Psoas muscle (tissue), 7 donors: ENCODE measurements at regions not wholly inside any gene's neighbourhood (a gene's known extent, or its start where the extent isn't known, plus 50 kb on each side); places are given as distances from the start of the nearest gene placed in this dataset.

ENCODE experiments used
- ATAC-seq, 4 donors: fragments of 200-7000 bp; cut with Tn5 transposase; one replicate each; pipeline ENCODE4 v1.9.1; 2020; ENCODE audit warnings: moderate library complexity in 3 of 4, mild to moderate bottlenecking in 2 of 4
- DNase-seq, 2 donors: peaks; one replicate each; pipeline ENCODE4 v3.0.0-alpha.2; 2020
- H3K27ac ChIP-seq: fragments of 200-600 bp; one replicate; pipeline ENCODE4 v1.8.0; 2022
- H3K27me3 ChIP-seq, 3 donors: fragments of 200-600 bp in 1 of 3; one replicate each; pipeline versions ENCODE4 v1.6.1 to v1.8.0; 2013 to 2022; ENCODE audit warnings: low read length in 2 of 3, mild to moderate bottlenecking in 2 of 3, moderate library complexity in 1 of 3; ENCODE audit not compliant: insufficient read depth in 3 of 3
- H3K36me3 ChIP-seq, 2 donors: fragments of 200-600 bp in 1 of 2; one replicate each; pipeline versions ENCODE4 v1.6.1 to v1.8.0; 2013 to 2022; ENCODE audit warnings: low read depth in 1 of 2, mild to moderate bottlenecking in 1 of 2, moderate library complexity in 1 of 2; ENCODE audit not compliant: insufficient read depth in 1 of 2
- H3K4me1 ChIP-seq: fragments of 200-600 bp; one replicate; pipeline ENCODE4 v1.8.0; 2022
- H3K4me3 ChIP-seq: fragments of 200-600 bp; one replicate; pipeline ENCODE4 v1.8.0; 2022; ENCODE audit warnings: mild to moderate bottlenecking
- H3K9me3 ChIP-seq: fragments of 200-600 bp; one replicate; pipeline ENCODE4 v1.8.0; 2022
- WGBS, 3 donors: extraction: QIAGEN DNeasy Blood & Tissue Kit; methylation state at CpG; one replicate each; pipeline versions ENCODE4 v1.1.6 to v1.1.7; 2013; 5-methylcytosine and 5-hydroxymethylcytosine counted together
- intact Hi-C, 2 donors: fragments of 100-400 bp; cut with DNase I; formaldehyde crosslinking; loops; one replicate each; pipeline versions ENCODE4 v1.11.0 to v1.14.2; 2022
- TF ChIP-seq, protein P1 (sequence below): fragments of 200-600 bp; IDR thresholded peaks from one replicate; pipeline ENCODE4 v1.8.0; 2022; ENCODE audit warnings: antibody characterized with exemption
- donor health status: healthy with polysubstance abuse.
- donor health status: DM: no; HTN: no; CAD: no; lungs with moderate emphysema.
- donor health status: Bipolar disorder and iron deficiency.
- donor health status: healthy.
- donor health status: DM: yes; HTN: yes; CAD: no.
- donor health status: DM: no; HTN: no; CAD: no.
- donor health status: DM: yes; HTN: yes; CAD: no.

DNA sequence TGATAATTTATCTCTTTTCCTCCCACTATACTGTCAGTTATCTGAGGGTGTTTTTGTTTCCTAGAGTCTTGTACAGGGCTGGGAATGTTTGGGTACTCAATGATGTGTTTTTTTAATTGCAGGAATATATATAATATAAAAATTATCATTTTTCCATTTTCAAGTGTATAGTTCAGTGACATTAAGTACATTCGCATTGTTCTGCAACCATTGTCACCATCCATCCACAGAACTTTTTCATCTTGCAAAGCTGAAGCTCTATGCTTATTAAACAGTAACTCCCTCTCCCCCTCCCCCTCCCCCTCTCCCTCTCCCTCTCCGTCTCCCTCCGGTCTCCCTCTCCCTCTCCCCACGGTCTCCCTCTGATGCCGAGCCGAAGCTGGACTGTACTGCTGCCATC, 93.0 kb upstream of the MANSC4 start:
- intact Hi-C loops: no loop called here
- TF ChIP-seq, protein P1, sequence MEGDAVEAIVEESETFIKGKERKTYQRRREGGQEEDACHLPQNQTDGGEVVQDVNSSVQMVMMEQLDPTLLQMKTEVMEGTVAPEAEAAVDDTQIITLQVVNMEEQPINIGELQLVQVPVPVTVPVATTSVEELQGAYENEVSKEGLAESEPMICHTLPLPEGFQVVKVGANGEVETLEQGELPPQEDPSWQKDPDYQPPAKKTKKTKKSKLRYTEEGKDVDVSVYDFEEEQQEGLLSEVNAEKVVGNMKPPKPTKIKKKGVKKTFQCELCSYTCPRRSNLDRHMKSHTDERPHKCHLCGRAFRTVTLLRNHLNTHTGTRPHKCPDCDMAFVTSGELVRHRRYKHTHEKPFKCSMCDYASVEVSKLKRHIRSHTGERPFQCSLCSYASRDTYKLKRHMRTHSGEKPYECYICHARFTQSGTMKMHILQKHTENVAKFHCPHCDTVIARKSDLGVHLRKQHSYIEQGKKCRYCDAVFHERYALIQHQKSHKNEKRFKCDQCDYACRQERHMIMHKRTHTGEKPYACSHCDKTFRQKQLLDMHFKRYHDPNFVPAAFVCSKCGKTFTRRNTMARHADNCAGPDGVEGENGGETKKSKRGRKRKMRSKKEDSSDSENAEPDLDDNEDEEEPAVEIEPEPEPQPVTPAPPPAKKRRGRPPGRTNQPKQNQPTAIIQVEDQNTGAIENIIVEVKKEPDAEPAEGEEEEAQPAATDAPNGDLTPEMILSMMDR: no peak
- Histone ChIP-seq H3K27ac (no peak overlapping the region), H3K9me3 (no peaks in the 10 kb centered on the region), H3K27me3 (no peaks in the 10 kb centered on the region), H3K4me1 (no peaks in the 10 kb centered on the region), H3K36me3 (no peaks in the 10 kb centered on the region), H3K4me3 (no peak overlapping the region)
- no peak for DNase-seq
- 97 to 99% (median 98%) methylated on average over 4 to 6 of the region's 6 CpGs for WGBS, 3 donors
- no peak for ATAC-seq

DNA sequence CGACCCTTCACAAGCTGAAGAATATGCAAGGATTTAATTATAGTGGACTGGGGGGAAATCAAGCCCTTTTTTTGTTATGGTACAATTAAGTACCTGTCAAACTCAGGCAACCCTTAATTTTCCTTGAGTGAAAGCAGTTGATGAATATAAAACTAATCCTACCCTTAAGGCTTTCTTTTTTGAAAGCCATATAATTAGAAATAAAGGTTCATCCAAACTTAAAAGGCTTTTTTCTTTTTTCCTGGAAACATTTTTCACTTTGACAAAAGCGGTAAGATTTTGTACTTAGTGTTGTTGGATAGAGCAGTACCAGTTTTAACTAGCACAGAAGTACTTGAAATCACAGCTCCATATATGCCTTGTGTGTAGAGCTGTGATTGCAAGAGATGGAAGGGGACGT, 91.9 kb upstream of the MANSC4 start:
- no peak for DNase-seq
- Histone ChIP-seq H3K4me1 (no peaks in the 10 kb centered on the region), H3K4me3 (no peak overlapping the region), H3K9me3 (no peaks in the 10 kb centered on the region), H3K36me3 (no peaks in the 10 kb centered on the region), H3K27me3 (no peaks in the 10 kb centered on the region), H3K27ac (no peak overlapping the region)
- 86 to 90% (median 87%) methylated on average over 3 of the region's 3 CpGs for WGBS, 3 donors
- intact Hi-C loops: no loop called here
- TF ChIP-seq, protein P1: no peak
- no peak for ATAC-seq

DNA sequence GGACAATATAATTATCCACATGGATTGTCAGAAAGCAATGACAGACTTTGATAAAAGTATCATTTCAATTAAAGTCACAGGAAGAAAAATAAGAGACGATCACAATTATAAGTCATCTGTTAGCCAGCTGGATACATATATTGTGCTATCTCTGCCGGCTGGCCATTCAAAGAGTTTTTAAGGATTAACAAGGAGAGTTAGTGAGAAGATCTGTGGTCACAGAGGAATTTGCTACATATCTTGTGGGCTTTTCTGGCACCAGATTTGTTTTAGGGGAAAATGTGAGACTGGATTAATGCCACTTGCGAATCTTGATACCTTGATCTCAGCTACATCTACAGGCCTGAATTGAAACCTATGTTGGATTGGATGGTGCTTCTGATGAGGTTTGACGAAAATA, 90.9 kb upstream of the MANSC4 start:
- no peaks in the 10 kb centered on the region for H3K4me1 ChIP-seq
- DNase-seq (no peak), ATAC-seq (no peak)
- H3K36me3 ChIP-seq: no peaks in the 10 kb centered on the region
- no peaks in the 10 kb centered on the region for H3K27me3 ChIP-seq
- H3K9me3 ChIP-seq: no peaks in the 10 kb centered on the region
- H3K4me3 ChIP-seq: no peak overlapping the region
- TF ChIP-seq, protein P1: no peak
- intact Hi-C loops: no loop called here
- WGBS, 3 donors: 75 to 78% (median 76%) methylated on average over 4 of the region's 4 CpGs
- no peak overlapping the region for H3K27ac ChIP-seq

DNA sequence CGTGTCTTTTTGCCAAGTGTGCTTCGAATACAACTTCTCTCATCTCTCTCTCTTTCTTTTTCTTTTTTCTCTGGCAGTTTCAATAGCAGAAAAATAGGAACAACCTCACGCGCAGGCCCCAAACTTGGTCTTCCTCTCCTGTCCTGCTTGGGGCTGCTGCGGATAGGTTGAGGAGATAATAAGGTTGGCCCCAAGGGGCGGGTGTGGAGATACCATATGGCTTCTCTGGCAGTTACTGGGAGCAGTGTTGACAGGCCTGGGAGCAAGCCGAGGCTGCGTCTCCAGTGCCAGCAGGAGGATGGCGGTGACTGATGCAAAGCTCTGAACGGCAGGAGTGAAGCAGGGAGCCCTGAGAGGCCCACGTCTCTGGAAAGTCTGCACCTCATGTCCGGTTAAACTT, 89.5 kb upstream of the MANSC4 start:
- Histone ChIP-seq H3K9me3 (no peaks in the 10 kb centered on the region), H3K27me3 (no peaks in the 10 kb centered on the region), H3K36me3 (no peaks in the 10 kb centered on the region), H3K4me3 (no peak overlapping the region), H3K27ac (no peak overlapping the region), H3K4me1 (no peaks in the 10 kb centered on the region)
- WGBS, 3 donors: 40 to 53% (median 43%) methylated on average over 12 of the region's 12 CpGs
- no peak for DNase-seq
- no peak for ATAC-seq
- TF ChIP-seq, protein P1: no peak
- intact Hi-C loops: no loop called here

DNA sequence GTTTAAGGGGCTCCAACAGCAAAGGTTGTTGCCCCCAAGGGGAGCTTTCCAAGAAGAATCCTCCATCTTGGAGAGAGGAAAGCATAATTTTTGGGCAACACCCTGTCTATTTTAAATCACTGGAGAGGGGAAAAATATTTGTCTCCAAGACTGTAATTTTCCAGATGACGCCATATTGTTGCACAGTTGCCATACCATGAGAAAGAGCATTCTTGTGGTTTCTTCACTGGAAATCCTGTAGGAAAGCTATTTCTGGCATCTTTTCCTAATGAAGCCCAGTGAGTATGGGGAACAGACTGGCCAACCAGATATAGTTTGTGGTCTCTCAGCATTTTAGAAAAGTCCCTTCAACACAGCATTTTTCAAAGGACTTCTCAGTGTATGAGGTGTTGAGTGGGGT, 88.1 kb upstream of the MANSC4 start:
- H3K4me1 ChIP-seq: no peaks in the 10 kb centered on the region
- intact Hi-C loops: no loop called here
- ATAC-seq (no peak), DNase-seq (no peak)
- H3K27me3 ChIP-seq: no peaks in the 10 kb centered on the region
- no peak overlapping the region for H3K27ac ChIP-seq
- 90 to 97% (median 96%) methylated on average over 1 of the region's 1 CpG for WGBS, 3 donors
- no peaks in the 10 kb centered on the region for H3K9me3 ChIP-seq
- no peak overlapping the region for H3K4me3 ChIP-seq
- no peaks in the 10 kb centered on the region for H3K36me3 ChIP-seq
- TF ChIP-seq, protein P1: no peak
